Activated naive CD4-positive, alpha-beta T cell treated with anti-CD3 and anti-CD28 coated beads for 36 hours (primary cell): ENCODE measurements at regions not wholly inside any gene's neighbourhood (a gene's known extent, or its start where the extent isn't known, plus 50 kb on each side); places are given as distances from the start of the nearest gene placed in this dataset.
A peak's percentile ranks its signal among the peaks of the same experiment; 100 is the strongest.

ENCODE experiments used
- CTCF ChIA-PET: fragments of 350-600 bp; sonication (Branson Sonifier 250); formaldehyde crosslinking; loops from one replicate; lab custom pipeline; 2021; ENCODE audit warnings: antibody characterized with exemption; lab: Charles Lee
- DNase-seq: peaks from one replicate; pipeline ENCODE4 v3.0.0-alpha.2; 2020
- H3K27ac Mint-ChIP-seq: one replicate; pipeline ENCODE4 v1.8.0; 2021; ENCODE audit warnings: mild to moderate bottlenecking, mixed read lengths
- H3K27me3 Mint-ChIP-seq: one replicate; pipeline ENCODE4 v1.8.0; 2021; ENCODE audit warnings: low read depth, mixed read lengths
- H3K36me3 Mint-ChIP-seq: one replicate; pipeline ENCODE4 v1.8.0; 2021; ENCODE audit warnings: low read depth, mixed read lengths
- H3K4me1 Mint-ChIP-seq: one replicate; pipeline ENCODE4 v1.8.0; 2021; ENCODE audit warnings: low read depth, mixed read lengths
- H3K4me3 Mint-ChIP-seq: one replicate; pipeline ENCODE4 v1.8.0; 2021; ENCODE audit warnings: mild to moderate bottlenecking, moderate library complexity, mixed read lengths
- H3K9me3 Mint-ChIP-seq: one replicate; pipeline ENCODE4 v1.8.0; 2021; ENCODE audit warnings: mixed read lengths
- intact Hi-C: fragments of 100-400 bp; cut with micrococcal nuclease; formaldehyde crosslinking; loops from one replicate; pipeline ENCODE4 v1.15.1; 2023

DNA sequence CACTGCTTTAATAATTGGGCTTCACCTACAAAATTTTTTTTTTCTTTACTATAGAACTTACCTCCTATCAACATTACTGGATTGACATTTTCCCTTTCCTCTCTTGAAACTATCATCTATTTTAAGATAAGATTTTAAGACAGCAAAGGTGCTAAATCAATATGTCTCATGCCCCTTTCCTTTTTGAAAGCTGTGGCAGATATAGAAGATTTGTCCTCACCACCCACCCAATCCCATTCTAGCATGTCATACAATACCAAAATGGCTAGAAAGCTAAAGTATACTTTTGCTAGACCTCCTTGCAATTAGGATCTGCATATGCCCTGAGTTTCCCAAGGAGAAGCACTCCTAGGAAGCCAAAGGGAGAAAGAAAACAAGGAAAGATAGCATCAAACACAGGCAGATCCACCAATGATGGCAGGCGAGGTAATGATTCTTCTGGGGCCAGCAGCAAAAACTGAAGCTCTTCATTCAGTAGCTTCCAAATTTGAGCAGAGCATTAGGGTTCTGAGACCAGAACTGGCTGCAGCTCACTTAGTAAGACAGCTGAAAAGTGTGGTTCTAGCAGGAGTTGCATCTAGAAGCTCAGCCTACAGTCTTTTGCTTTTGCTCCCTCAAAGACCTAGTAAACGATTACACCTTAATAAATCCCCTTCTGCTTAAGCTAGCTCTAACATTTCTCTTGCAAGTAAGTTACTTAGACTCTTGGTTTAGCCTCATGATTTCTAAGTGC, 242.1 kb downstream of the ZEB2 start:
- Mint-ChIP-seq H3K36me3 (no peaks in the 10 kb centered on the region), H3K9me3 (no peaks in the 10 kb centered on the region), H3K27ac (no peak overlapping the region), H3K4me1 (peaks cover 7% of the 10 kb centered on the region), H3K4me3 (no peak overlapping the region), H3K27me3 (no peaks in the 10 kb centered on the region)
- CTCF ChIA-PET: no interaction called here
- intact Hi-C loops: no loop called here
- DNase-seq: no peak

DNA sequence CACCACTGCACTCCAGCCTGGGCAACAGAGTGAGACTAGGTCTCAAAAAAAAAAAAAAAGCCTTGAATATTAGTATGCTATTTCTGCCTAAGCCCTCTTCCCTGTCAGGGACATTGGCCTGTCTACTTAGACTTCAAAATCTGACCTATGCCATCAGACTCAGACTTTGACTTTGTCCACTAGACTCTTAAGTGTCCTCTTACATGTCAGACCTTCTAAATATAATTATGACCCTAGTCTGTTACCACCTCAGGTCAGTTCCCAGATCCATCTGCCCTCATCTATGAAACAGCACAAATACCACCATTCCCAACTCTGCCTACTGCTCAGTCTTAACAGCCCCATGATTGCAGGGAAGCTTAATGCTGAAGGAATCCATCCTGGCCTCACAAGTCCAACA, 244.6 kb downstream of the ZEB2 start:
- Mint-ChIP-seq H3K4me1 (peaks cover 5% of the 10 kb centered on the region), H3K4me3 (no peak overlapping the region), H3K27ac (no peak overlapping the region), H3K27me3 (no peaks in the 10 kb centered on the region), H3K36me3 (no peaks in the 10 kb centered on the region), H3K9me3 (no peaks in the 10 kb centered on the region)
- DNase-seq: no peak
- intact Hi-C loops: no loop called here
- CTCF ChIA-PET: no interaction called here

DNA sequence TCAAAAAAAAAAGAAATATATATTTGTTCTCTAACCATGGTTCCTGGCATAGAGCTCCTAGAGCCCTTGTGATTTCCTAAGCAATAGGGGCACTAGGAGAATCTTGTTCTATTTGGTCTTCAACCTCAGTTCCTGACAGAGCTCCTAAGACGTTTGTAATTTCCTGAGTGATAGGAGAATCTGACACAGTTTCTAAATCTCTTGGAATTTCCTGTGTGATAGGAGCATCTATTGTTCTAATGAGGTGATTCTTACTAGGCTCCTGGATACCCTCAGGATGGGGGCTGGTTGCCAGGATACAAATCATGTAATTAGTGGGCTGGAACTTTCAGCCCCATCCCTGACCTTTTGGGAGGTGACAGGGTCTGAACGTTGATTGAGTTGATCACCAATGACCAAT, 245.8 kb downstream of the ZEB2 start:
- peaks cover 3% of the 10 kb centered on the region for H3K4me1 Mint-ChIP-seq
- H3K27me3 Mint-ChIP-seq: no peaks in the 10 kb centered on the region
- H3K27ac Mint-ChIP-seq: no peak overlapping the region
- CTCF ChIA-PET: interaction anchor here (1.0 kb wide), 1 partner anchor 40 kb away, joined by 3 read pairs; no protein-coding TSS in a partner anchor
- intact Hi-C loops: no loop called here
- no peak overlapping the region for H3K4me3 Mint-ChIP-seq
- no peak for DNase-seq
- no peaks in the 10 kb centered on the region for H3K9me3 Mint-ChIP-seq
- no peaks in the 10 kb centered on the region for H3K36me3 Mint-ChIP-seq

DNA sequence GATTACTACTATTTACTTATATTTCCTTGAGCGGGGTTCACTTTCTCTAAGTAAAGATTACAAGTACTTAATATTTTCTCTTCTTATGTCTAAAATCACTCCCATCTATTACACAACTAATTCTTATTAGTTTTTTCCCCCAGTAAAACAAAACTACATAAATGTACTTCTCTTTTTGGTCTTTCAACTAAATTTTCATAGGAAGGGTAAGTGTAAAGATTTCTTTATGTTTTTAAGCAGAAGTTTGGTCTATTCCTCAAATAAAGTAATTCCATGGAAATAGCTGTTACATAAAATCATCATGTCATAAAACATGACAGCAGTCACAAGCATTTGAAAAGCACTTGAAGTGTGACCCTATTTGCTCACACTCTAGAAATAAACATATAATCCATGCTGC, 249.0 kb downstream of the ZEB2 start:
- H3K36me3 Mint-ChIP-seq: no peaks in the 10 kb centered on the region
- peaks cover 19% of the 10 kb centered on the region for H3K4me1 Mint-ChIP-seq
- no peak overlapping the region for H3K27ac Mint-ChIP-seq
- H3K27me3 Mint-ChIP-seq: no peaks in the 10 kb centered on the region
- no peak for DNase-seq
- CTCF ChIA-PET: no interaction called here
- no peaks in the 10 kb centered on the region for H3K9me3 Mint-ChIP-seq
- H3K4me3 Mint-ChIP-seq: no peak overlapping the region
- intact Hi-C loops: no loop called here

DNA sequence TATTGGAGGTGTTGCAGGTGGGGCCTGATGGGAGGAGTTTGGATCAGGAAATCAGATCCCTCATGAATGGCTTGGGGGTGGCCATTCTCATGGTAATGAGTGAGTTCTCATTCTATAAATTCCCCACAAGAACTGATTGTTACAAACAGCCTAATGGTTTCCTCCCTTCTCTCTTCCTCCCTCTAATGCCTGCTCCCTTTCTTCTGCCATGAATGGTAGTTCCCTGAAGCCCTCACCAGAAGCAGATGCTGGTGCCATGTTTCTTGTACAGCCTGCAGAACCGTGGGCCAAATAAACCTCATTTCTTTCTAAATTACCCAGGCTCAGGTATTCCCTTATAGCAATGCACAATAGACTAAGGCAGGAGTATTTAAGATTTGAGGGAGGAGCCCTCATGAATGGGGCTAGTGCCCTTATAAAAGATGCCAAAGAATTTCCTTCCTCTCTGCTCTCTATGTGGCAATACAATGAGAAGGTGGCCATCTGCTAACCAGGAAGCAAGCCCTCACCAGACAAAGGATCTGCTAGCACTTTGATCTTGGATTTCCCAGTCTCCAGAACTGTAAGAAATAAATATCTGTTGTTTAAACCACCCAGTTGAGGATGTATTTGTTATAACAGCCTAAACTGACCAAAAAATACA, 251.8 kb downstream of the ZEB2 start:
- CTCF ChIA-PET: no interaction called here
- H3K4me1 Mint-ChIP-seq: peaks cover 22% of the 10 kb centered on the region
- peaks cover 2% of the 10 kb centered on the region for H3K36me3 Mint-ChIP-seq
- intact Hi-C loops: loop anchor here (5.0 kb wide), 1 partner anchor 36 kb away; no protein-coding TSS in a partner anchor
- H3K27me3 Mint-ChIP-seq: no peaks in the 10 kb centered on the region
- DNase-seq: no peak
- H3K9me3 Mint-ChIP-seq: no peaks in the 10 kb centered on the region
- no peak overlapping the region for H3K27ac Mint-ChIP-seq
- no peak overlapping the region for H3K4me3 Mint-ChIP-seq

DNA sequence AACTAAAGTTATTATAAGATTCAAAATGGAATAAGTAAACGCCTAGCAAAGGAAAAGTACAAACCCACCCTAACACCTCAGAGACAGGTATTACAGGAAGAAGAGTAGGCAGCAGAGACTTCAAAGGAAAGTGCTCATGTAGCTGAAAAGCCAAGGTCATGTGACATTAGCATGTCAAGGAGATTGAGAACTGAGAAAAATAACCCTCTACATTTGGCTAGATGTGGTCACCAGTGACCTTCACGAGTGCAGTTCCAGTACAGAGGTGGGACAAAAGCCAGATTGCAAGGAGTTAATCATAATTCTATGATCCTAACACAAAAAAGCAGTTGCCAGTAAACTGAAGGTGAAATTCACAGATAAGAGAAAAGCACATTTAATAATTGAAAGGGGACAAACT, 252.7 kb downstream of the ZEB2 start:
- H3K4me3 Mint-ChIP-seq: no peak overlapping the region
- H3K9me3 Mint-ChIP-seq: no peaks in the 10 kb centered on the region
- peaks cover 2% of the 10 kb centered on the region for H3K36me3 Mint-ChIP-seq
- CTCF ChIA-PET: no interaction called here
- H3K27ac Mint-ChIP-seq: no peak overlapping the region
- no peaks in the 10 kb centered on the region for H3K27me3 Mint-ChIP-seq
- intact Hi-C loops: loop anchor here (2.0 to 5.0 kb wide), 3 partner anchors 35 to 68 kb away; no protein-coding TSS in a partner anchor
- peak; percentile 19 for DNase-seq
- peaks cover 22% of the 10 kb centered on the region for H3K4me1 Mint-ChIP-seq

DNA sequence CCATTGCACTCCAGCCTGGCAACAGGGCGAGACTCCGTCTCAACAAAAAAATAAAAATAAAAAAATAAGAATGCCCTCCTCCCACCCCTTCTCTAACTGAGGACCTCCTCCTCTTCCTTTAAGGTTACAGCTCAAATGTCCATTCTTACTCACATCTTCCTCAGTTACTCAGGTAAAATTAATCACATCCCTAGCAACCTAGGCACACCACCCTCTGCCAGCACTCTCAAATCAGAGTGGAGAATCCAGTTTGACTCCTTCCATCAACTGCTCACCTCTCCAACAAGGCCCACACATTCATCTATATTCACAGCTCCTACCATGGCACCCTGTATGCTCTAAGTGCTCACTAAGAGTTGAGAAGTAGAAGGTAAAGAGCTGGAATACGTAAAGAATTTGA, 254.3 kb downstream of the ZEB2 start:
- Mint-ChIP-seq H3K27me3 (peaks cover 2% of the 10 kb centered on the region), H3K36me3 (peaks cover 4% of the 10 kb centered on the region), H3K9me3 (no peaks in the 10 kb centered on the region), H3K27ac (no peak overlapping the region), H3K4me3 (no peak overlapping the region), H3K4me1 (peaks cover 28% of the 10 kb centered on the region)
- CTCF ChIA-PET: no interaction called here
- intact Hi-C loops: loop anchor here (2.0 to 5.0 kb wide), 3 partner anchors 33 to 67 kb away; no protein-coding TSS in a partner anchor
- no peak for DNase-seq

GRCh38 chr2:144261966-144262365, 258.0 kb downstream of the ZEB2 start:
- peaks cover 2% of the 10 kb centered on the region for H3K27me3 Mint-ChIP-seq
- H3K4me1 Mint-ChIP-seq: peaks cover 25% of the 10 kb centered on the region
- CTCF ChIA-PET: no interaction called here
- no peak for DNase-seq
- H3K27ac Mint-ChIP-seq: no peak overlapping the region
- no peak overlapping the region for H3K4me3 Mint-ChIP-seq
- peaks cover 8% of the 10 kb centered on the region for H3K36me3 Mint-ChIP-seq
- H3K9me3 Mint-ChIP-seq: peaks cover 14% of the 10 kb centered on the region
- intact Hi-C loops: no loop called here

- no peak for DNase-seq
- Mint-ChIP-seq H3K27me3 (peaks cover 2% of the 10 kb centered on the region), H3K4me1 (peaks cover 24% of the 10 kb centered on the region), H3K27ac (no peak overlapping the region), H3K9me3 (peaks cover 14% of the 10 kb centered on the region), H3K36me3 (peaks cover 8% of the 10 kb centered on the region), H3K4me3 (no peak overlapping the region)
- CTCF ChIA-PET: interaction anchor here (0.7 kb wide), 1 partner anchor 8 kb away, joined by 4 read pairs; no protein-coding TSS in a partner anchor
- intact Hi-C loops: no loop called here
Observed at GRCh38 chr2:144261336-144261735, 258.6 kb downstream of the ZEB2 start.

- Mint-ChIP-seq H3K4me3 (no peak overlapping the region), H3K27ac (no peak overlapping the region), H3K36me3 (peaks cover 19% of the 10 kb centered on the region), H3K27me3 (peaks cover 2% of the 10 kb centered on the region), H3K9me3 (peaks cover 22% of the 10 kb centered on the region), H3K4me1 (peaks cover 19% of the 10 kb centered on the region)
- intact Hi-C loops: no loop called here
- DNase-seq: no peak
- CTCF ChIA-PET: no interaction called here
Observed at GRCh38 chr2:144259332-144259731, 260.6 kb downstream of the ZEB2 start.

DNA sequence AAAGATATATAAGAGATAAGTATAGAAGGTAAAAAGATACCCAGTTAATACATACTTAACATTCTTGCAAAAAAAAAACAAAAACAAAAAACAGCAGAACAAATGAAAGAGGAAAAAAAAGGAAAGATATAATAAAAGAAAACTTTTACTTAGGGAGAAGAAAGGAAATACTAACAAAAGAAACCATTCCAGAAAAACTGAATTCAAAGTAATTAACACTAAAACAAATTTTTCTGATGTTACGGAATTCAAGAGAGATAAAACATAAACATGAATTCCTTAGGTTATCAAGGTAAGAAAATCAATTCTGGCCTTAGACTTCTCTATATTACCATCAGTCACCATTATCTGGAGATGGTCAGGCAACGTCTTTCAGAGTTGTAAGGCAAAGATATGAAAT, 261.8 kb downstream of the ZEB2 start:
- H3K27ac Mint-ChIP-seq: no peak overlapping the region
- intact Hi-C loops: no loop called here
- H3K36me3 Mint-ChIP-seq: peaks cover 23% of the 10 kb centered on the region

GRCh38 chr2:144256996-144257707, 262.8 kb downstream of the ZEB2 start:
- CTCF ChIA-PET: no interaction called here
- intact Hi-C loops: no loop called here
- DNase-seq: peak; percentile 7
- peaks cover 19% of the 10 kb centered on the region for H3K4me1 Mint-ChIP-seq
- H3K27me3 Mint-ChIP-seq: peaks cover 2% of the 10 kb centered on the region
- peaks cover 33% of the 10 kb centered on the region for H3K9me3 Mint-ChIP-seq
- H3K4me3 Mint-ChIP-seq: no peak overlapping the region
- H3K27ac Mint-ChIP-seq: no peak overlapping the region
- peaks cover 31% of the 10 kb centered on the region for H3K36me3 Mint-ChIP-seq

More for the DNA sequence above, 261.8 kb downstream of the ZEB2 start:
- H3K9me3 Mint-ChIP-seq: peaks cover 27% of the 10 kb centered on the region
- H3K27me3 Mint-ChIP-seq: peaks cover 2% of the 10 kb centered on the region
- CTCF ChIA-PET: interaction anchor here (0.6 kb wide), 1 partner anchor 412 kb away, joined by 3 read pairs; no protein-coding TSS in a partner anchor
- DNase-seq: no peak
- H3K4me1 Mint-ChIP-seq: peaks cover 19% of the 10 kb centered on the region
- H3K4me3 Mint-ChIP-seq: no peak overlapping the region
